Pancreas (tissue), 10 donors: ENCODE measurements at regions not wholly inside any gene's neighbourhood (a gene's known extent, or its start where the extent isn't known, plus 50 kb on each side); places are given as distances from the start of the nearest gene placed in this dataset.
A peak's percentile ranks its signal among the peaks of the same experiment; 100 is the strongest.

Experiments
- ATAC-seq, 4 donors: fragments of 200-7000 bp; cut with Tn5 transposase; one replicate each; pipeline versions ENCODE4 v1.8.0 to v1.9.1; 2020; ENCODE audit warnings: mild to moderate bottlenecking in 4 of 4, moderate library complexity in 4 of 4
- DNase-seq, 6 donors: peaks; one replicate each; pipeline ENCODE4 v3.0.0-alpha.2; 2020
- FAIRE-seq: peaks from 2 replicates; lab custom pipeline; 2012; peaks lifted over from hg19 to GRCh38; lab: Jason Lieb, UNC
- H3K27ac ChIP-seq, 4 donors: fragments of 200-600 bp; sonication (generic); 1 replicate in 3 of 4; 2 replicates in 1 of 4; pipeline versions ENCODE4 v1.5.0 to v1.8.0; 2020
- H3K27me3 ChIP-seq, 4 donors: fragments of 200-600 bp; one replicate each; pipeline ENCODE4 v1.8.0; 2021
- H3K36me3 ChIP-seq, 3 donors: fragments of 200-600 bp; sonication (generic) in 1 of 3; one replicate each; pipeline versions ENCODE4 v1.5.0 to v1.8.0; 2020 to 2021
- H3K4me1 ChIP-seq, 3 donors: fragments of 200-600 bp; one replicate each; pipeline ENCODE4 v1.8.0; 2021
- H3K4me3 ChIP-seq, 4 donors: fragments of 200-600 bp; sonication (generic) in 2 of 4; one replicate each; pipeline versions ENCODE4 v1.5.0 to v1.8.0; 2020 to 2021
- H3K9me3 ChIP-seq, 4 donors: fragments of 200-600 bp; one replicate each; pipeline ENCODE4 v1.8.0; 2021
- CTCF ChIP-seq, 4 donors: fragments of 200-600 bp; sonication (generic) in 3 of 4; IDR thresholded peaks; one replicate each; pipeline versions ENCODE4 v1.5.0 to v1.8.0; 2021; ENCODE audit warnings: antibody characterized with exemption in 4 of 4
- WGBS, 2 donors: extraction: QIAGEN DNeasy Blood & Tissue Kit; methylation state at CpG; one replicate each; pipeline ENCODE4 v1.1.7; 2013; 5-methylcytosine and 5-hydroxymethylcytosine counted together
- intact Hi-C, 3 donors: fragments of 100-400 bp; cut with DNase I; formaldehyde crosslinking; loops; one replicate each; pipeline versions ENCODE4 v1.11.1 to v1.14.2; 2022
- donor health status: healthy with polysubstance abuse.
- donor health status: DM: no; HTN: no; CAD: no; lungs with moderate emphysema.
- donor health status: DM: no; HTN: no; CAD: no.
- donor health status: control.
- donor health status: control.
- donor health status: Bipolar disorder and iron deficiency.
- donor health status: DM: yes; HTN: yes; CAD: no.
- donor health status: DM: no; HTN: no; CAD: no.
- donor health status: DM: no; HTN: no; CAD: no.
- donor health status: DM: yes; HTN: yes; CAD: no.

DNA sequence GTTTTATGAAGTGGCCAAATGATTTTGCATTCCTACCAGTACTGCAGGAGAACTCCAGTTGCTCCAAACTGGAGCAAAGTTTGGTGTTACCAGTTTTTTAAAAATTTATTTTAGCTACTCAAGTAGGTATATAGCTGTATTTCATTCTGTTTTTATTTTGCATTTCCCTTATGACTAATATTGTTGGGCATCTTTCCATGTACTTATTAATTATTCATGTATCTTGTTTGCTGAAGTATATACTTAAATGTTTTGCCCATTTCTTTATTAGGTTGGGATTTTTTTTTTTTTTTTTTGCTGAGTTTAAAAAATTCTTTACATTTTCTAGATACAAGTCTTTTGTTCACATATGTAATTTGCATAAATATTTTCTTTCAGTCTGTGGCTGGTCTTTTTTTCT, 386.6 kb upstream of the DAB2 start:
- H3K4me1 ChIP-seq: no peaks in the 10 kb centered on the region
- no peaks in the 10 kb centered on the region for H3K9me3 ChIP-seq
- no peak overlapping the region for H3K27ac ChIP-seq
- no peaks in the 10 kb centered on the region for H3K27me3 ChIP-seq
- no peak for ATAC-seq
- intact Hi-C loops: no loop called here
- no peaks in the 10 kb centered on the region for H3K36me3 ChIP-seq
- peak; percentile 5 for FAIRE-seq
- no peak overlapping the region for H3K4me3 ChIP-seq
- TF ChIP-seq CTCF (IDR thresholded peaks at IDR 0.05): no peak
- no peak for DNase-seq

- Histone ChIP-seq H3K9me3 (no peaks in the 10 kb centered on the region), H3K4me3 (no peak overlapping the region), H3K27ac (no peak overlapping the region), H3K27me3 (no peaks in the 10 kb centered on the region), H3K36me3 (no peaks in the 10 kb centered on the region), H3K4me1 (no peaks in the 10 kb centered on the region)
- TF ChIP-seq CTCF (IDR thresholded peaks at IDR 0.05): no peak
- DNase-seq (no peak), ATAC-seq (no peak), FAIRE-seq (no peak)
- WGBS, 2 donors: 86 to 87% methylated on average over 6 of the region's 6 CpGs
- intact Hi-C loops: no loop called here
Observed at GRCh38 chr5:39808656-39809055, 383.9 kb upstream of the DAB2 start.

DNA sequence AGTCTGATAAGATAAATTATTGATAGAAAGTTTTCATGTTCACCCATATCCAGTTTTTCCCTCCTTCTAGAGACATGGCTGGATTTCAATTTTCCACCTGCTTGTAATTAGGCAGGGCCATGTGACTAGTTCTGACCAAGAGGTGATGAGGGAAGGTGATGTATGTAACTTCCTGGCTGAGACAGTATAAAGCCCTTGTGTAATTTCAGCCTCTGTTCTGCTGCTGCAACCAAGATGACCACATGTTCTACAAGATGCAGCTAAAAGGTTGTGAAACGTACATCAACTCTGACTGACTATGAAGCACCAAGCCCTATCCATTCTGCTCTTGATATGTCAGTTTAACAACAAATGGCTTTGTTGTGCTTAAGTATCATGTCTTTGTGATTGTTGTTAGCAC, 376.5 kb upstream of the DAB2 start:
- FAIRE-seq: no peak
- no peaks in the 10 kb centered on the region for H3K9me3 ChIP-seq
- no peak overlapping the region for H3K4me3 ChIP-seq
- H3K36me3 ChIP-seq: no peaks in the 10 kb centered on the region
- TF ChIP-seq CTCF (IDR thresholded peaks at IDR 0.05): no peak
- intact Hi-C loops: no loop called here
- no peaks in the 10 kb centered on the region for H3K4me1 ChIP-seq
- 92% methylated on average over 1 of the region's 1 CpG for WGBS, 2 donors
- DNase-seq: no peak
- H3K27ac ChIP-seq: no peak overlapping the region
- H3K27me3 ChIP-seq: no peaks in the 10 kb centered on the region
- ATAC-seq: no peak

- 66 to 80% methylated on average over 3 of the region's 3 CpGs for WGBS, 2 donors
- TF ChIP-seq CTCF (IDR thresholded peaks at IDR 0.05): no peak
- no peaks in the 10 kb centered on the region for H3K9me3 ChIP-seq
- DNase-seq: no peak
- no peaks in the 10 kb centered on the region for H3K27me3 ChIP-seq
- H3K4me3 ChIP-seq: no peak overlapping the region
- no peaks in the 10 kb centered on the region for H3K36me3 ChIP-seq
- no peak for FAIRE-seq
- no peak overlapping the region for H3K27ac ChIP-seq
- ATAC-seq: no peak
- no peaks in the 10 kb centered on the region for H3K4me1 ChIP-seq
- intact Hi-C loops: no loop called here
Observed at GRCh38 chr5:39800042-39800601, 375.3 kb upstream of the DAB2 start.

- no peak for FAIRE-seq
- WGBS, 2 donors: 28 to 31% methylated on average over 2 of the region's 2 CpGs
Observed at GRCh38 chr5:39799242-39799641, 374.5 kb upstream of the DAB2 start.

More at GRCh38 chr5:39799242-39799641, 374.5 kb upstream of the DAB2 start:
- Histone ChIP-seq H3K27me3 (no peaks in the 10 kb centered on the region), H3K36me3 (no peaks in the 10 kb centered on the region), H3K27ac (no peak overlapping the region), H3K9me3 (no peaks in the 10 kb centered on the region), H3K4me3 (no peak overlapping the region), H3K4me1 (no peaks in the 10 kb centered on the region)
- TF ChIP-seq CTCF (IDR thresholded peaks at IDR 0.05): no peak
- no peak for DNase-seq
- no peak for ATAC-seq
- intact Hi-C loops: no loop called here
